MCF 10A (cell line): ENCODE measurements at regions not wholly inside any gene's neighbourhood (a gene's known extent, or its start where the extent isn't known, plus 50 kb on each side); places are given as distances from the start of the nearest gene placed in this dataset.

Source experiments
- BruUV-seq: library from RNA; stranded (reverse); fragments of 400-500 nt; replicated peaks from 2 replicates; lab custom pipeline; 2021; lab: Mats Ljungman, UMichigan
- CTCF ChIA-PET: fragments of 300-600 bp; sonication (Branson Sonifier 250); formaldehyde crosslinking; extraction: SDS; loops from one replicate; lab custom pipeline; 2021; ENCODE audit warnings: antibody characterized with exemption, inconsistent platforms; lab: Yijun Ruan, JAX
- POLR2A ChIA-PET: fragments of 300-600, 350-650 bp; sonication (Branson Sonifier 250); formaldehyde crosslinking; extraction: SDS; loops from one replicate; lab custom pipeline; 2020; ENCODE audit warnings: antibody characterized with exemption, inconsistent platforms; lab: Yijun Ruan, JAX
- DNase-seq: peaks from one replicate; pipeline ENCODE4 v3.0.0-alpha.2; 2018; ENCODE audit not compliant: unreplicated experiment
- H3K27ac Mint-ChIP-seq: one replicate; pipeline ENCODE4 v1.8.0; 2022; ENCODE audit warnings: mild to moderate bottlenecking, low read depth, mixed read lengths; ENCODE audit not compliant: unreplicated experiment
- H3K27me3 Mint-ChIP-seq: one replicate; pipeline ENCODE4 v1.8.0; 2022; ENCODE audit warnings: mixed read lengths; ENCODE audit not compliant: insufficient read depth, unreplicated experiment
- H3K36me3 Mint-ChIP-seq: one replicate; pipeline ENCODE4 v1.8.0; 2022; ENCODE audit warnings: mild to moderate bottlenecking, moderate library complexity, mixed read lengths; ENCODE audit not compliant: insufficient read depth, unreplicated experiment
- H3K4me1 Mint-ChIP-seq: one replicate; pipeline ENCODE4 v1.8.0; 2022; ENCODE audit warnings: mixed read lengths; ENCODE audit not compliant: insufficient read depth, unreplicated experiment
- H3K4me3 Mint-ChIP-seq: one replicate; pipeline ENCODE4 v1.8.0; 2022; ENCODE audit warnings: mild to moderate bottlenecking, moderate library complexity, mixed read lengths; ENCODE audit not compliant: unreplicated experiment
- H3K9me3 Mint-ChIP-seq: one replicate; pipeline ENCODE4 v1.8.0; 2022; ENCODE audit warnings: mixed read lengths; ENCODE audit not compliant: unreplicated experiment
- CTCF ChIP-seq: fragments of 200-600 bp; IDR thresholded peaks from one replicate; pipeline ENCODE4 v1.8.0; 2022; ENCODE audit warnings: antibody characterized with exemption, mild to moderate bottlenecking; ENCODE audit not compliant: unreplicated experiment
- intact Hi-C: fragments of 100-400 bp; cut with micrococcal nuclease; formaldehyde crosslinking; loops from 2 replicates; pipeline ENCODE4 v1.14.1; 2022

GRCh38 chr10:28849309-28849708 is 172.0 kb downstream of the BAMBI start:
- Mint-ChIP-seq H3K9me3 (no peaks in the 10 kb centered on the region), H3K27me3 (peaks cover 44% of the 10 kb centered on the region), H3K36me3 (no peaks in the 10 kb centered on the region), H3K4me1 (peaks cover 4% of the 10 kb centered on the region), H3K27ac (no peak overlapping the region), H3K4me3 (no peak overlapping the region)
- intact Hi-C loops = no loop called here
- no peak for DNase-seq
- POLR2A ChIA-PET = no interaction called here
- TF ChIP-seq CTCF = no peak
- CTCF ChIA-PET = no interaction called here
- BruUV-seq = no TSS peak

GRCh38 chr10:28849821-28850220 is 172.5 kb downstream of the BAMBI start:
- Mint-ChIP-seq H3K36me3 (no peaks in the 10 kb centered on the region), H3K9me3 (no peaks in the 10 kb centered on the region), H3K4me3 (no peak overlapping the region), H3K4me1 (peaks cover 4% of the 10 kb centered on the region), H3K27ac (no peak overlapping the region), H3K27me3 (peaks cover 44% of the 10 kb centered on the region)
- ChIA-PET CTCF (no interaction called here), POLR2A (no interaction called here)
- BruUV-seq = no TSS peak
- TF ChIP-seq CTCF = no peak
- intact Hi-C loops = no loop called here
- DNase-seq = no peak

- intact Hi-C loops = no loop called here
- no peak for DNase-seq
- POLR2A ChIA-PET = no interaction called here
- CTCF ChIA-PET = interaction anchor here (0.7 kb wide), 1 partner anchor 35 kb away, joined by 3 read pairs; no protein-coding TSS in a partner anchor
- H3K36me3 Mint-ChIP-seq = no peaks in the 10 kb centered on the region
- no peak for TF ChIP-seq CTCF
- H3K27ac Mint-ChIP-seq = no peak overlapping the region
- peaks cover 44% of the 10 kb centered on the region for H3K27me3 Mint-ChIP-seq
- H3K9me3 Mint-ChIP-seq = no peaks in the 10 kb centered on the region
- peaks cover 4% of the 10 kb centered on the region for H3K4me1 Mint-ChIP-seq
- no peak overlapping the region for H3K4me3 Mint-ChIP-seq
- no TSS peak for BruUV-seq
These were observed 173.5 kb downstream of the BAMBI start for GRCh38 chr10:28850784-28851183.

- CTCF ChIA-PET = no interaction called here
- TF ChIP-seq CTCF = no peak
- intact Hi-C loops = no loop called here
- H3K4me1 Mint-ChIP-seq = peaks cover 4% of the 10 kb centered on the region
- H3K4me3 Mint-ChIP-seq = no peak overlapping the region
- H3K36me3 Mint-ChIP-seq = no peaks in the 10 kb centered on the region
- POLR2A ChIA-PET = no interaction called here
- H3K27me3 Mint-ChIP-seq = peaks cover 42% of the 10 kb centered on the region
- no peak overlapping the region for H3K27ac Mint-ChIP-seq
- DNase-seq = no peak
- H3K9me3 Mint-ChIP-seq = peaks cover 15% of the 10 kb centered on the region
- BruUV-seq = no TSS peak
These were observed 175.9 kb downstream of the BAMBI start for GRCh38 chr10:28853195-28853594.
